Chondrocyte (in vitro differentiated cells): ENCODE measurements at regions not wholly inside any gene's neighbourhood (a gene's known extent, or its start where the extent isn't known, plus 50 kb on each side); places are given as distances from the start of the nearest gene placed in this dataset.

ENCODE experiments used
- DNase-seq: peaks from one replicate; pipeline ENCODE4 v3.0.0; 2021; ENCODE audit warnings: mixed read lengths, low spot score
- H3K27ac Mint-ChIP-seq: one replicate; pipeline ENCODE4 v1.8.0; 2021; ENCODE audit warnings: mild to moderate bottlenecking, moderate library complexity, mixed read lengths; ENCODE audit not compliant: unreplicated experiment
- H3K27me3 Mint-ChIP-seq: 2 replicates; pipeline ENCODE4 v1.8.0; 2021; ENCODE audit warnings: low read depth, mixed read lengths
- H3K36me3 Mint-ChIP-seq: 2 replicates; pipeline ENCODE4 v1.8.0; 2021; ENCODE audit warnings: low read depth, mixed read lengths
- H3K4me1 Mint-ChIP-seq: 2 replicates; pipeline ENCODE4 v1.8.0; 2021; ENCODE audit warnings: low read depth, mild to moderate bottlenecking, mixed read lengths
- H3K4me3 Mint-ChIP-seq: one replicate; pipeline ENCODE4 v1.8.0; 2021; ENCODE audit warnings: mild to moderate bottlenecking, moderate library complexity, mixed read lengths; ENCODE audit not compliant: unreplicated experiment
- H3K9me3 Mint-ChIP-seq: 2 replicates; pipeline ENCODE4 v1.8.0; 2021; ENCODE audit warnings: low read depth, mixed read lengths
- TF ChIP-seq, protein P1 (sequence below): fragments of 200-600 bp; sonication (generic); IDR thresholded peaks from 2 replicates; pipeline ENCODE4 v1.5.0; 2021; ENCODE audit warnings: antibody characterized with exemption, mild to moderate bottlenecking, moderate library complexity

DNA sequence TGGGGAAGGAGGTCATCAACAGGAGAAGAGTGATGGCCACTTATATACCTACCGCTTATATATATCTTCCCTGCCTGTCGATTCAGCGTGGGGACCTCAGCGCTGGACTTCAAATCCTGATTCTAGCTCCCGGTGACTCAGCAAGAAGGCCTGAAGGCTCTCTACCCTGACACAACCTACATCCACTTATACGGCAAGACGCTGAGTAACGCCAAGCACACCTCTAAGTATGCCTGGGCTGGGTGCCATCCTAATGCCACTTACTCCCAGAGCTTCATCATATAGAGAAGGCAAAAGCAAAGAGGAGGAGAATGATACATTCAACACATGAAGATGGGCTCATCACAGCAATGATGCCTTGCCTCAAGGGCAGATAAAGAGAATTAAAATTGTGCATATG lies 198.3 kb downstream of the CHIC2 start:
- H3K4me1 Mint-ChIP-seq: peaks cover 27% of the 10 kb centered on the region
- no peak for DNase-seq
- no peak overlapping the region for H3K27ac Mint-ChIP-seq
- H3K9me3 Mint-ChIP-seq: no peaks in the 10 kb centered on the region
- H3K4me3 Mint-ChIP-seq: no peak overlapping the region
- TF ChIP-seq, protein P1, sequence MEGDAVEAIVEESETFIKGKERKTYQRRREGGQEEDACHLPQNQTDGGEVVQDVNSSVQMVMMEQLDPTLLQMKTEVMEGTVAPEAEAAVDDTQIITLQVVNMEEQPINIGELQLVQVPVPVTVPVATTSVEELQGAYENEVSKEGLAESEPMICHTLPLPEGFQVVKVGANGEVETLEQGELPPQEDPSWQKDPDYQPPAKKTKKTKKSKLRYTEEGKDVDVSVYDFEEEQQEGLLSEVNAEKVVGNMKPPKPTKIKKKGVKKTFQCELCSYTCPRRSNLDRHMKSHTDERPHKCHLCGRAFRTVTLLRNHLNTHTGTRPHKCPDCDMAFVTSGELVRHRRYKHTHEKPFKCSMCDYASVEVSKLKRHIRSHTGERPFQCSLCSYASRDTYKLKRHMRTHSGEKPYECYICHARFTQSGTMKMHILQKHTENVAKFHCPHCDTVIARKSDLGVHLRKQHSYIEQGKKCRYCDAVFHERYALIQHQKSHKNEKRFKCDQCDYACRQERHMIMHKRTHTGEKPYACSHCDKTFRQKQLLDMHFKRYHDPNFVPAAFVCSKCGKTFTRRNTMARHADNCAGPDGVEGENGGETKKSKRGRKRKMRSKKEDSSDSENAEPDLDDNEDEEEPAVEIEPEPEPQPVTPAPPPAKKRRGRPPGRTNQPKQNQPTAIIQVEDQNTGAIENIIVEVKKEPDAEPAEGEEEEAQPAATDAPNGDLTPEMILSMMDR: no peak
- H3K36me3 Mint-ChIP-seq: no peaks in the 10 kb centered on the region
- no peaks in the 10 kb centered on the region for H3K27me3 Mint-ChIP-seq

DNA sequence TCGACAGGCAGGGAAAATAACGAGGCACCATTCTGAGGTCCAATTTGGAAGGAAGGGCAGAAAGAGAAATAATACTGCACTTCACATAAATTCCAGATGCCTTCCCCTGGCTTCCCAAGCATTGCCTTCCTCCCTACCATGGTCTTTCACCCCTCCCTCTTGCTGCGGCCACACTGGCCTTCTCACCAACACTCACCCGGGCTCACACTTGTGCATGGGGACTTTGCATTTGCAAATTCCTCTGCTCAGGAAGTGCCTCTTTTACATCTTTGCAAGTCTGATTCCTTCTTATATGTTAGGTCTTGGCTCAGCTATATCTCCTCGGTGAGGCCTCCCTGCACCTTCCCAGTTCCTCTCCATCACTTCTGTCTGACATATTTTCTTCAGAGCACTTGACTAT lies 199.4 kb downstream of the CHIC2 start:
- no peaks in the 10 kb centered on the region for H3K27me3 Mint-ChIP-seq
- DNase-seq: no peak
- peaks cover 27% of the 10 kb centered on the region for H3K4me1 Mint-ChIP-seq
- H3K4me3 Mint-ChIP-seq: no peak overlapping the region
- H3K36me3 Mint-ChIP-seq: no peaks in the 10 kb centered on the region
- no peaks in the 10 kb centered on the region for H3K9me3 Mint-ChIP-seq
- no peak overlapping the region for H3K27ac Mint-ChIP-seq
- TF ChIP-seq, protein P1: no peak

DNA sequence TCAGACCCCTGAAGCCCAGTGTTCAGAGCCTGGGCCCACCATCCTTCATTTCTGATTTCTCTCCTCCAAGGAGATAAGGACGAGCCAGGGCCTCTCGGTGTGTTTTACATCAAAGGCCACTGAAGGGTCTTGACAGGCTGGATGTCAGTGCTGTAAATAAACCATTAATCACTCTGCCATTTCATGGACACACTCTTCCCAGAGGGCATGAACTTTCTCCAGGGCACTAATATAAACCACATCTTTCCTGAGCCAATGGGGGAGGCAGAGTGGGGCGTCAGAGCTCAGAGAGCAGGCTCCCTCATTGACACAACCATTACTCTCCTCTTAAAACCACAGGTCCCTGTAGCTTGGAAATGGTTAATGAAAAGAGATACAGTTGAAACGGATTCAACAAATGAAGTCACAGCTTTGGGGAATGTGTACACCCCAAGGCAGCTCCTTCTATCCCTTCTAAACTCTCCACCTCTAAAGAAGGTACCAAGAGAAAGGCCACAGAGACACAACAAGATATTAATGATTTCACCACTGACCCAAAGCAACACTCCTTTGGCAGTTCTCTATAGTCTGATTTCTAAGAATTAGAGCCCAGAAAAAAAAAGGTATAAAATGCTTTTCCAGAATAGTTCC lies 200.6 kb downstream of the CHIC2 start:
- H3K36me3 Mint-ChIP-seq: no peaks in the 10 kb centered on the region

DNA sequence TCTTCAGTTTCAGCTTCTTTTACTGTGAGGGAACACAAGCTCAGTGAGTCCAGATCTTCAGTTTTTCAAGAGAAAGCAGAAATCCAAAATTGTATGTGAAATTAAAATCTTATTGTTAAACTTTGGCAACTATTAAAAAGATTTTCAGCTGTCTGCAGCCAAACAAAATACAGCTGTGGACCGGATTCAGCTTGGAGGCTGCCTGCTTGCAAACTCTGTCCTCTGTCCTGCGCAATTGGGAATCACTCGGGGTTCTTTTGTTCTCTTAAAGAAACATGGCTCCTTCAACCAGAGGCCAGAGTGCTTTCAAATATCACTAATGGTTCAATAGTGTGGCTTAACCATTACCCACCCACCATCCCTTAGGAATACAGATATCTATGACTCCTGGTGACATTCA lies 201.2 kb downstream of the CHIC2 start:
- Mint-ChIP-seq H3K4me3 (no peak overlapping the region), H3K36me3 (no peaks in the 10 kb centered on the region), H3K4me1 (peaks cover 27% of the 10 kb centered on the region), H3K27me3 (no peaks in the 10 kb centered on the region), H3K9me3 (peaks cover 3% of the 10 kb centered on the region), H3K27ac (peak overlapping the region; percentile 71)
- TF ChIP-seq, protein P1: no peak
- no peak for DNase-seq

More for the DNA sequence above, 200.6 kb downstream of the CHIC2 start:
- TF ChIP-seq, protein P1: no peak
- H3K9me3 Mint-ChIP-seq: peaks cover 3% of the 10 kb centered on the region
- no peak overlapping the region for H3K27ac Mint-ChIP-seq
- no peak for DNase-seq
- peaks cover 27% of the 10 kb centered on the region for H3K4me1 Mint-ChIP-seq
- H3K27me3 Mint-ChIP-seq: no peaks in the 10 kb centered on the region
- H3K4me3 Mint-ChIP-seq: no peak overlapping the region

DNA sequence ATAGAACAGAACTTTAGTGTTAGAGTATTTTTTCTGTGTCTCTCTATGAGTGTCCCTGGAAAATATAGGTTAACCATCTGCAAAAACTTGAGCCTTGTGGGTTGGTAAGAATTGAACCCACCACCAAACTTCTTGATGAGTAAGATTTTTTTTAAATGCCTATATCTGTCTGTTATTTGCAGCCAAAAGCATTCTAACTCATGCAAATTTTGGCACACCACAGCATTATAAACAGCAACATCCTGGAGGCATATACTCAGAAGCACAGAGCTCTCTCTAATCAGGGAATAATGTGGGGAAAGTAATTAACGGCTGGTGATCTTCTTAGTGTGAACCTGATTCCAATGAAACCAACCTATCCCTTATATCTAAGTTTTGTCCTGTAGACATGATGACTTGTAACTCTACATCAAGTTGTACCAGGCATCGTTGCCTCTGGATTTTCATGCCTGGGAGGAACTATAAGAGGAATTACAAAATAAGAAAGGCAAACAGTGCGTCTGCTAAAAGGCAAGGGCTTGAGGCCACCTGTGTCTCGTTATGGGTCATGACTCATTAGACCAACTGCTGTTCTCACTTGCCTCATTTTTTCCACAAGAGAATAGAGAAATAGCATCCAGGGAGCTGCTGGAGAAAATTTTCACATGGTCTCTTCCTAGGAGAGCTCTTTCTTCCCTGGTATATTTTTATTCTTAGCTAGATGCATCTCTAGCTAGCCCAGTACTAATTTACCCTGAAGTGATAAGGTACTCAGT lies 202.4 kb downstream of the CHIC2 start:
- peaks cover 3% of the 10 kb centered on the region for H3K9me3 Mint-ChIP-seq
- no peak overlapping the region for H3K4me3 Mint-ChIP-seq
- no peak for DNase-seq

More for the DNA sequence above, 202.4 kb downstream of the CHIC2 start:
- Mint-ChIP-seq H3K27ac (peak overlapping the region; percentile 24), H3K4me1 (peaks cover 27% of the 10 kb centered on the region), H3K36me3 (no peaks in the 10 kb centered on the region), H3K27me3 (no peaks in the 10 kb centered on the region)
- TF ChIP-seq, protein P1: no peak
